ENCODE measurements at regions not wholly inside any gene's neighbourhood (a gene's known extent, or its start where the extent isn't known, plus 50 kb on each side); places are given as distances from the start of the nearest gene placed in this dataset.

DNA sequence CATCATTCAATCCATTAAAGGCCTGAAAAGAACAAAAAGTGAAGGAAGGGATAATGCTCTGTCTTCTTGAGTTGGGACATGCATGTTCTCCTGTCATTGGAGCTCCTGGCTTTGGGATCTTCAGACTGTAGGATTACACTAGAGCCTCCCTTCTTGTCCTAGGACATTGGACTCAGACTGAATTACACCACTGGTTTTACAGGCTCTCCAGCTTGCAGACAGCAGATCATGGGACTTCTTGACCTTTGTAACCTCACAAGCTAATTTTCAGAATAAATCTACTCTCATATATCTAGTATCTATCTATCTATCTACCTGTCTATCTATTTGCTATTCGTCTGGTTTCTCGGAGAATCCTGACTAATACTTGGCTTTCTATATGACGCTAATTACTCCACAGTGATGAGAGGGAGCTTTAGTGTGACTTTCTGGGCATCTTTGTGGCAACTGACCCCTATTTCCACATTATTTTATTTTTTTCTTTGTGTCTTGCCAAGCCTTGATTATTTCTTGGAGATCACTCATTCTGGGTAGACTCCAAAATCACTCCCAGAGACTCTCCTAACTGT lies 151.9 kb upstream of the ZNF184 start:
- Mint-ChIP-seq H3K9me3 (ENCODE audit: unreplicated experiment) (no peaks in the 10 kb centered on the region), H3K27me3 (ENCODE audit: unreplicated experiment) (no peaks in the 10 kb centered on the region), H3K4me1 (ENCODE audit: low read depth, unreplicated experiment) (no peaks in the 10 kb centered on the region), H3K4me3 (ENCODE audit: unreplicated experiment) (no peak overlapping the region), H3K27ac (ENCODE audit: unreplicated experiment) (no peak overlapping the region), H3K36me3 (ENCODE audit: unreplicated experiment) (no peaks in the 10 kb centered on the region)
- DNase-seq: no peak
- TF ChIP-seq, protein P1, sequence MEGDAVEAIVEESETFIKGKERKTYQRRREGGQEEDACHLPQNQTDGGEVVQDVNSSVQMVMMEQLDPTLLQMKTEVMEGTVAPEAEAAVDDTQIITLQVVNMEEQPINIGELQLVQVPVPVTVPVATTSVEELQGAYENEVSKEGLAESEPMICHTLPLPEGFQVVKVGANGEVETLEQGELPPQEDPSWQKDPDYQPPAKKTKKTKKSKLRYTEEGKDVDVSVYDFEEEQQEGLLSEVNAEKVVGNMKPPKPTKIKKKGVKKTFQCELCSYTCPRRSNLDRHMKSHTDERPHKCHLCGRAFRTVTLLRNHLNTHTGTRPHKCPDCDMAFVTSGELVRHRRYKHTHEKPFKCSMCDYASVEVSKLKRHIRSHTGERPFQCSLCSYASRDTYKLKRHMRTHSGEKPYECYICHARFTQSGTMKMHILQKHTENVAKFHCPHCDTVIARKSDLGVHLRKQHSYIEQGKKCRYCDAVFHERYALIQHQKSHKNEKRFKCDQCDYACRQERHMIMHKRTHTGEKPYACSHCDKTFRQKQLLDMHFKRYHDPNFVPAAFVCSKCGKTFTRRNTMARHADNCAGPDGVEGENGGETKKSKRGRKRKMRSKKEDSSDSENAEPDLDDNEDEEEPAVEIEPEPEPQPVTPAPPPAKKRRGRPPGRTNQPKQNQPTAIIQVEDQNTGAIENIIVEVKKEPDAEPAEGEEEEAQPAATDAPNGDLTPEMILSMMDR (IDR thresholded peaks at IDR 0.05; ENCODE audit: partially characterized antibody, unreplicated experiment): no peak

DNA sequence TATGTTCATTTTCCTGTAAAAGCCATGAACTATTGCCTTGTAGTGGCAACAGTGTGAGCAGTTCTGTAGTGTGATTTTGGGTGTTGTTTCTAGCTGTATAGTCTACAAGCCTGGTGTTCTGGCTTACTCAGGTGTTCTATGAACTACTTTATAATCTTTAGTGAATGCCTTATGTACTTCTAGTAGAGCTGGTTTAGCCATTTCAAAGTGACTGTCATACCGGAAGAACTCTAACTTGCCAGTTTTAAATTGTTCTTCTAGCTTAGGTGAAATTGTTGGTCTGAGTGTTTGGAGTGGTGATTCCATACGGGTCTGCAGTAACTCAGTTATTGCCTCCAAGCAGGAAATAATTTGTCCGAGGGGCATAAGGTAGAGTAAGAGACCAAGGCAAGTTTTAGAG lies 150.2 kb upstream of the ZNF184 start:
- Mint-ChIP-seq H3K27ac (ENCODE audit: unreplicated experiment) (no peak overlapping the region), H3K4me1 (ENCODE audit: low read depth, unreplicated experiment) (peaks cover under 1% of the 10 kb centered on the region), H3K4me3 (ENCODE audit: unreplicated experiment) (no peak overlapping the region), H3K27me3 (ENCODE audit: unreplicated experiment) (peaks cover under 1% of the 10 kb centered on the region), H3K36me3 (ENCODE audit: unreplicated experiment) (no peaks in the 10 kb centered on the region), H3K9me3 (ENCODE audit: unreplicated experiment) (peaks cover 2% of the 10 kb centered on the region)
- DNase-seq: no peak
- TF ChIP-seq, protein P1 (IDR thresholded peaks at IDR 0.05; ENCODE audit: partially characterized antibody, unreplicated experiment): no peak

DNA sequence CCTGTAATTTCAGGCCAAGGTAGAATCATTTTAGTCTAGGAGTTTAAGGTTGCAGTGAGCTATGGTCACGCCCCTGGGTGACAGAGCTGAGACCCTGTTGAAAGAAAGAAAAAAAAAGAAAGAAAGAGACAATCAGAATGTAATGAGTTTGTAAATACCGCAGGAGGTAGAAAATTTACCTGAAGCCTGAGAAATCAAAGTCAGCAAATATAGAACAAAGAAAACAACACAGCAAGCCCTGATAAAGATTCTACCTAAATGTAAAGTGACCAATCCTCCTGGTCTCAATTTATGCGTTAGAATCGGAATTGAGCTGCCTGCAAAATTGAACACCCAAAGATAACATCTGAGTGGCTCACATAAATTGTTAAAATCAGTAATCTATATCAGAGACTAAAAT lies 146.5 kb upstream of the ZNF184 start:
- TF ChIP-seq, protein P1 (IDR thresholded peaks at IDR 0.05; ENCODE audit: partially characterized antibody, unreplicated experiment): no peak
- H3K27me3 Mint-ChIP-seq (ENCODE audit: unreplicated experiment): peaks cover 10% of the 10 kb centered on the region
- no peak for DNase-seq
- peaks cover 7% of the 10 kb centered on the region for H3K9me3 Mint-ChIP-seq (ENCODE audit: unreplicated experiment)
- no peaks in the 10 kb centered on the region for H3K36me3 Mint-ChIP-seq (ENCODE audit: unreplicated experiment)
- peaks cover 5% of the 10 kb centered on the region for H3K4me1 Mint-ChIP-seq (ENCODE audit: low read depth, unreplicated experiment)
- H3K4me3 Mint-ChIP-seq (ENCODE audit: unreplicated experiment): no peak overlapping the region
- H3K27ac Mint-ChIP-seq (ENCODE audit: unreplicated experiment): no peak overlapping the region

DNA sequence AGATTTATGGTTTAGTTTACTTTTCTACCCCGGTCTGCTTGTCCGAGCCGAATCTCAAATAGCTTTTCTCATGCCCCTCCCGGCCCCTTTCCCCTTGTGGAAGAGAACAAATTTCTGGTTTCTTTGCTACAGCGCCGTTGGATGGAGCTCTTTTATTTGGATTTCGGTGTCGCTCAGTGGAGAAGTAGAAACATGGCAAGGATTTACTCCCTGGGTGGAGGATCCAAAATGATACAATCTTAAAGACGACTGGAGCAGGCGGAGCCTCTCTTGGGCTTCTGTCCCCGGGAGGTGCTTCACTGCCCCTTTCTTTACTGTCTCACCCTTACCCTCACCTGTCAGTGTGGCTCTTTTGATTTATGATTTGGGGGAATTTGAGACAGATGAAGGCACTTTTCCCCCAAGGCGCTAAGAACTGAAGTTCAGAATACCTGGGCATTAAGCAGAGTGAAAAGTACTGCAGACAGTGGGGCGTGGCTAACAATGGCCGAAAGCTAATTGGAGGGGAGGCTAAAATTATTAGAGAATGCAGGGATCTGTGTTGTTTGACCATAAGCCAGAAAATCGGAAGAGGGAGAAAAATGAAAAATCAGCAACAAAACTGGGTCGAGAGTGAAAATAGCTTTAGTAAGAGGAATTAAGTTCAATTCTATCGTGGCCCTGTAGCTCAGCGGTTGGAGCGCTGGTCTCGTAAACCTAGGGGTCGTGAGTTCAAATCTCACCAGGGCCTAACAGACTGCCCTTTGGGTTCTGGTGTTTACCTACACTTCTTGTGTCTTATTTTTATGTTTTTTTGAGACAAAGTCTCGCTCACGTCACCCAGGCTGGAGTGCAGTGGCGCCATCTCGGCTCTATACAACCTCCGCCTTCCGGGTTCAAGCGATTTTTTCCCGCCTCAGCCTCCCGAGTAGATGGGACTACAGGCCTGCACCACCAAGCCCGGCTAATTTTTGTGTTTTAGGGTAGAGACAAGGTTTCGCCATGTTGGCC lies 145.1 kb upstream of the ZNF184 start:
- peaks cover 5% of the 10 kb centered on the region for H3K4me1 Mint-ChIP-seq (ENCODE audit: low read depth, unreplicated experiment)
- H3K4me3 Mint-ChIP-seq (ENCODE audit: unreplicated experiment): peak overlapping the region; percentile 98
- H3K27me3 Mint-ChIP-seq (ENCODE audit: unreplicated experiment): peaks cover 10% of the 10 kb centered on the region
- H3K27ac Mint-ChIP-seq (ENCODE audit: unreplicated experiment): peak overlapping the region; percentile 15
- TF ChIP-seq, protein P1 (IDR thresholded peaks at IDR 0.05; ENCODE audit: partially characterized antibody, unreplicated experiment): no peak
- DNase-seq: no peak
- H3K36me3 Mint-ChIP-seq (ENCODE audit: unreplicated experiment): no peaks in the 10 kb centered on the region
- peaks cover 7% of the 10 kb centered on the region for H3K9me3 Mint-ChIP-seq (ENCODE audit: unreplicated experiment)

Data from glutamatergic neuron (in vitro differentiated cells).